NCI-H524 (cell line): ENCODE measurements at regions not wholly inside any gene's neighbourhood (a gene's known extent, or its start where the extent isn't known, plus 50 kb on each side); places are given as distances from the start of the nearest gene placed in this dataset.
"Not testable (repeated sequence)": the region's sequence is repeated elsewhere in the genome, so short reads cannot be mapped to it uniquely, and the experiment has no call there.

Experiments
- DNase-seq, 2 experiments: peaks; one replicate each; lab custom pipeline; 2025; lab: John Stamatoyannopoulos, UW

- no peak for DNase-seq
These were observed 74.0 kb downstream of the GATA3 start for GRCh38 chr10:8128511-8128910.

- DNase-seq: no peak
These were observed 75.0 kb downstream of the GATA3 start for GRCh38 chr10:8129438-8129837.

- no peak for DNase-seq
These were observed 76.8 kb downstream of the GATA3 start for GRCh38 chr10:8130973-8131911.

GRCh38 chr10:8133146-8133545, 78.7 kb downstream of the GATA3 start:
- no peak for DNase-seq

GRCh38 chr10:8136736-8137135, 82.2 kb downstream of the GATA3 start:
- DNase-seq: no peak

DNA sequence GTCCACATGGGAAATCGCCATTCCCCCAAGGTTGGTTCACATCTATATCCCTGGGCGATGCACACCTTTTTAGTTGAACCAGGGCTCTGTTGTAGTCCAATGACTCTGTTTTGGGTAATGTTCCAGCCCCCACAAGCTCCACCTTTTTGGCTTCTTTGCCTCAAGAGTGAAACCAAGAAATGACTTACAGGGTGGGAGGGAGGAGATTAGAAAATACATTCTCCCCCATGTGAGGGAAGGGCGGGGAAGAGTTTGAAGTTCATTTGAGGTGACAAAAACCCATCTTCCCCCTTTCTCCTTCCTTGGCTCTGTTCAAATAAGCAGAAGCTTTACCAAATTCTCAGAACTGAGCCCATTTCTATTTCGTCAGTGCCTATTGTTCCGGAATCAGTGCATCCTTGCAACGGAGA, 82.8 kb downstream of the GATA3 start:
- no peak for DNase-seq

DNA sequence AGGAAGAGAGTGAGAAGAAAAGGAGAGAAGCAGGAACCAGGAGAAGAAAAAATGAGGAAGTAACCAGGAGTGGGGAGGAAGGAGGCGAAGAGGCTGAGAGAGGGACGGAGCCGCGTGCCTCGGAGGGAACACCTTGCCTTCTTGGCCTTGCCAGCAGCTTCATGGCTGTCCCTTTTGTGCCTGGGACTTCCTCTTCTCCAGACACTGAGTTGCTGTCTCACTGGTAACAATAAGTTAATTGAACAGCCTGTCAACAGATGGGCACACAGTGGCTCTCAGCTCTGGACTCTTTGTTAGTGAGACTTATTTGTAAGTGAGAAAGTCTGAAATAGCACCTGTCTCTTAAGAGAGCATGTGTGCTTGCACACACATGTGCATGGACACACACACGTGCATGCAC, 83.2 kb downstream of the GATA3 start:
- DNase-seq: peak in 1 of 2 experiments; percentile 1

- DNase-seq: no peak
These were observed 84.0 kb downstream of the GATA3 start for GRCh38 chr10:8138471-8138870.

DNA sequence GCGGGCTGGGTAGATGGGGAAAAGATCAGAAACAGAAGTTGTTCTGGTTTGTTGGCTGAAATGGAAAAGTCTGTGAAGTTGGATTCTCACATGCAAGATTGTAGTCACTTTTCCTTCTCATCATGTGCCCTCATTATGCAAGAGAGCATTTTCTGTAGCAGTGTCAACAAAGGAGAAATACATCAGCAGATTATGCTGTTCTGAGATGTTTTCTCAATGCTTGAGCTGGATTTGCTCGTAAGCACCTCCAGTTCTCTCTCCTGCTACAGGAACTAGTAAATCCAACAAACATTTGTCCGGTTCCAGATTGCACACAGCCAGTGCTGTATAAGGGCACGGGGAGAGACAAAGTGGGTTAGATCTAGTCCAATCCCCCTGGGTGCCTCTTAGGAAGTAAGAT, 90.0 kb downstream of the GATA3 start:
- DNase-seq: no peak

DNA sequence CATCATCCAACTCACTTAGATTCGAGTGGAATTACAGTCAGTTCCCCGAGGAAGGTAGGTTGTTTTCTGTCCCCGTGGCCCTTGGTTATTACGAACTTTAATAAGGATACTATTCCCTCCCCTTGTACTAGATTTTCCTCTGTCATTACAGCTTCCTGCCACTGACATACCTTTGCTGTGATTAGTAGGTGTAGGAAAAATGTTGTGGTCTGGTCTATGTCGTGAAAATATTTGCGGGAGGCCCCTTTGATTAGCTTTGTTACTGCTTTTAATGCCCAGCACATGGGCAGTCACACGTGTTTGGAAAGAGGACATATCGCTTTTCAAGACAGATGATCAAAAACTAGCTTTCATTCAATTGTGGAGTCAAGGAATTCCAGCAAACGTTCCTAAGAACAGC, 92.2 kb downstream of the GATA3 start:
- no peak for DNase-seq

DNA sequence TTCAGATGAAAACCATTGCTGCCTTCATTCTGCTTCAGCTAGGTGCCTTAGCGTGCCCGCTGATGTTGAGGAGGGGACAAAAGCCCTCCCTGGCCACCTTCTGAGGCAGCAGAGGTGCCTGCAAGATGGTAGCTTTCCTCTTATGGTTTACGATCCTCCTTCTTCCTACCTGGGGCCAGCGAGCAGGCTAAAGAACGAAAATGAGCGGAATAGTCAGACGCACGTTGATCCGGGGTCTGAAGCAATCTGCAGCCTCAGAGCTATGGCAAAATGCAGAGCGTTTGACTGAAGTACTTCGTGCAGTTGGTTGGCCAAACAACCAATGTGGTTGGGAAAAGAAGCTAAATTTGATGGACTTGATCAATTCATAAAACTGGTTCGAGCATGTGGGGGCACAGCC, 95.5 kb downstream of the GATA3 start:
- DNase-seq: no peak

GRCh38 chr10:8150401-8150905, 96.0 kb downstream of the GATA3 start:
- no peak for DNase-seq

DNA sequence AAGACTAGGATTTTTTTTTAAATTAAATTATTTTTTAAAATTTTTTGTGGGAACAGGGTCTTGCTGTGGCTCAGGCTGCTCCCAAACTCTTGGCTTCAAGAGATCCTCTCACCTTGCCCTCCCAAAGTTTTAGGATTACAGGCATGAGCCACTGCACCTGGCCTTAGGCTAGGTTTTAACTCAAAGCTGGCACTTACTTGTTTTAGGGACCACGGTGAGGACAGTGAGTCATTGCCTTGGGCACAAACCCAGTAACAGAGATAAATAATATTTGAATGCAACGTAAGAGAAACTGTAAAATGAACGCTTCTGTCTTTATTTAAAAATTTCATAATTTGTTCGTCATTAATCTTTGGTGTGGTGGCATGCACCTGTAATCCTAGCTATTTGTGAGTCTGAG, 96.6 kb downstream of the GATA3 start:
- no peak for DNase-seq

- no peak for DNase-seq
These were observed 102.4 kb downstream of the GATA3 start for GRCh38 chr10:8156918-8157317.

DNA sequence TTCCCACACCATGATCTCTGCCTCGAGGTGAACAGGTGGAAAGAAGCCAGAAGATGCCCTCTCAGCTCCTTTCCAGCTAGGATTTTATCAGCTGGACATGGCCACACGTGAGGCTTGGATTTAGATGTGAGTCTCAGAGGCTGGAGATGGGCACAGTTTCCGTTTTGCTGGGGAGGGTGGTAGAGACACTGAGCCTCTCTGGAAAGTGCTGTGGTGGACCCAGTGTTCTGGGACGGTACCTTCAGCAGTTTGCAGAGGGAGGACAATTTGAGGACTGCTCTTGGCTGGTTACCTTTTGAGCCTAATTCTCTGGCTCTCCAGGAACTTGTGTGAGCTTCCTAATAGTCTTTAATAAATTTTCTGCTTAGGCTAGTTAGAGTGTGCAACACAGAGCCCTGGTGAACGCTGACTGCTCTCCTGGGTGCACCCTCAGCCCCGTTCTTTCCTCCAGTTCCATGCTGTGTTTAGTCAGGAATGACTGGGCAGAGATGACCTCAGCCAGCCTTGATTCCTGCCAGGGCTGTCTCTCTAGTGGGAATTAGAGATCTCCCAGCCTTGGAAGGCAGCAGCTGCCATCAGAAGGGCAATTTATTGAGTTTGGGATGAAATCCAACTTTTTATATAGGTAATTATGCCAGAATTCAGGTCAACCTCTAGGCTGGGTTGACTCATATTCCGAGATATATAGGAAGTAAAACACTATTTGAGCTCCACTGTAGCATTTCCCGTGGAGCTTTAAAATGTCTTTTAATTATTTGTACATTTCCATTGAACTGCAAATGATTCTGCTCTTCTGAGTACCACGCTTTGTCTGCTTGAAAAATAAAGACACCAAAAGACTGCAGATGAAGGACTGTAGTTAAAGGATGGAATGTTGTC, 103.9 kb downstream of the GATA3 start:
- DNase-seq: no peak

DNA sequence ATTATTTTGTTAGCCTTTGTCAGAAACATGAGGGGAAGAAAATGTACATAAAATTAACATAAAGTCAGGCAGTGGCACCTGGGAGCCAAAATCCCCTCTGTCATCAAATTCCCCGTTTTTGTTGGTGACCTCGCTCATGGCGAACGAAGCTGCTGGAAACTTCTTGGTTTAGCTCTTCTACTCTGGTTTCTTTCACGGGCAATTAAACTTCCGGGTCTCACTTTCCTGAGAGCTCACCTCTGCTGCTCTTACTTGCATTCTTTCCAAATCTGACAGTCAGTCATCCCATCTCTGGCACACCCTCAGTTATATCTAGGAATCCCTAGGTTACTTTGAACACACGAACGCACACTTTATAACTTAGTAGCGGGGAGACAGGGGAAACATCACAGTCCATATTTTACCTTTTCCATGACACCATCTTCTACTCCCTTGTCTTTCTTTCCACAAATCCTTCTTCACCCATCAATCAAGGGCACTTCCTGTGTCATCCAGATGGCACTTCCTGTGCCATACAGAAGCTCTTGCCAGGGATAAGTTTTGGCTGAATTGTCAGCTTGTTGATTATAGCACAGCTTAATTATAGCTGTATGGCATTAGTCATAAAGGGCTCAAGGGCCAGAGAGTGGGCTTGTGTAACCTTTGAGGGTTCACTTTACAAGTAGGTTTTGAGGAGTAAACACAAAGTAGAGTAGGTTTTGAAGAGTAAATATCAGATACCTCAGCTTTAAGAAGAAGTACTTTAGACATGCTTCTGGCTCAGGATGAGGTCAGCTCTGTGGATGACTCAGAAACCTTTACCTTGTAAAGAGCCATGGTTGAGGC, 105.1 kb downstream of the GATA3 start:
- no peak for DNase-seq

DNA sequence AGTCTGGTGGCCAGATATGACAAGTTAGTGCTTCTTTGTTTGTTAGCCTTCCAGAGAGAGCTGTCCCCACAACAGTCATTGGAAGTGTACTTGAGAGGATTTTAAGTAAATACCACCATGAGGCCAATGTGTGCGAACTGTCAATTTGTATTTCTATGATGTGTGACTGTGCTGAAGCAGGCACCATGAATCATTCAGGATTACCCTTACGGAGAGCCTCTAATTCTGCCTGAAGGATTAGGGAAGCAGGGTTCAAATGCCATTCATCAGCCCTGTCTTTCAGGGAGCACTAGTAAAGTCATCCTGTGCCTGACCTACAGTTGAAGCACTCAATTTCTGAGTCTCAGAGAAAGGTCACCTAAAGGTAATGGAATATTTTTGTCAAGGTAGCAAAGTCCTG, 109.3 kb downstream of the GATA3 start:
- DNase-seq: no peak

DNA sequence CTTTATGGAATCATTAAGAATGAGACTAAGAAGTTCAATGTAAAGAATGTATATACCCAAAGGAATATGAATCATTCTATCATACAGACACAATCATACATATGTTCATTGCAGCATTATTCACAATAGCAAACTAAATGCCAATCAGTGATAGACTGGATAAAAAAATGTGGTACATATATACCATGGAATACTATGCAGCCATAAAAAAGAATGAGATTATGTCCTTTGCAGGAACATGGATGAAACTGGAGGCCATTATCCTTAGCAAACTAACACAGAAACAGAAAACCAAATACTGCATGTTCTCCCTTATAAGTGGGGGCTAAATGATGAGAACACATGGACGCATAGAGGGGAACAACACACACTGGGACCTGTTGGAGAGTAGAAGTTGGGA, 110.2 kb downstream of the GATA3 start:
- DNase-seq: not testable (repeated sequence)

DNA sequence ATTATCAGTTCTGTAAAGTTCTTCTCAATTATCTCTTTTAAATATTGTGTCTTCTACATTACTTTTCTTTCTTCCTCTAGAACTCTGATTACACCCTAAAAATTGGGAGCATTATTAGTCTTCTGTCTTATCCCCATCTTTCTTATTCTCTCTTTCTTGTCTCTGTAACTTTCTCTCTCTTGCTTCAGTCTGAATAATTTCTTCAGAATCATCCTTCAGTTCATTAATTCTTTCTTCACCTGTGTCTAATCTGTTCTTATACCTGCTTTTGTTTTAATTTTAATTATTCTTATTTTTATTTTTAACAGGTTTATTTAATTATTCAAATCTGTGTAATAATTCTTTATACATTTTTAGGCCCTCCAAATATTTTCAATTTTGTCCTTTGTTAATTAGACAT, 114.3 kb downstream of the GATA3 start:
- DNase-seq: no peak

DNA sequence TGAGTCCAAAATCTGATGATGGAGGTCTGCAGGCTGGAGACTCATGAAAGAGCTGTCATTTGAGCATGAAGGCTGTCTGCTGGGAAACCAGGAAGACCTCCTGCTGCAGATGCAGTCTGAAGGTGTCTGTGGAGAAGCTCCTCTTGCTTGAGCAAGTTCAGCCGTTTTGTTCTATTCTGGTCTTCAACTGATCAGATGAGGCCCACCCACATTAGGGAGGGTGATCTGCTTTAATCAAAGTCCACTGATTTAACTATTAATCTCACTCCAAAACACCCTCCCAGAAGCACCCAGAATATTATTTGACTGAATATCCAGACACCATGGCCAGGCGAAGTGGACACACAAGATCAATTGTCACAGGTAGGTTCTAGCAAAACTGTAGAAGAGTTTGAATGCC, 116.5 kb downstream of the GATA3 start:
- DNase-seq: no peak

GRCh38 chr10:8172604-8173003, 118.1 kb downstream of the GATA3 start:
- no peak for DNase-seq
